ENCODE measurements at regions not wholly inside any gene's neighbourhood (a gene's known extent, or its start where the extent isn't known, plus 50 kb on each side); places are given as distances from the start of the nearest gene placed in this dataset.

DNA sequence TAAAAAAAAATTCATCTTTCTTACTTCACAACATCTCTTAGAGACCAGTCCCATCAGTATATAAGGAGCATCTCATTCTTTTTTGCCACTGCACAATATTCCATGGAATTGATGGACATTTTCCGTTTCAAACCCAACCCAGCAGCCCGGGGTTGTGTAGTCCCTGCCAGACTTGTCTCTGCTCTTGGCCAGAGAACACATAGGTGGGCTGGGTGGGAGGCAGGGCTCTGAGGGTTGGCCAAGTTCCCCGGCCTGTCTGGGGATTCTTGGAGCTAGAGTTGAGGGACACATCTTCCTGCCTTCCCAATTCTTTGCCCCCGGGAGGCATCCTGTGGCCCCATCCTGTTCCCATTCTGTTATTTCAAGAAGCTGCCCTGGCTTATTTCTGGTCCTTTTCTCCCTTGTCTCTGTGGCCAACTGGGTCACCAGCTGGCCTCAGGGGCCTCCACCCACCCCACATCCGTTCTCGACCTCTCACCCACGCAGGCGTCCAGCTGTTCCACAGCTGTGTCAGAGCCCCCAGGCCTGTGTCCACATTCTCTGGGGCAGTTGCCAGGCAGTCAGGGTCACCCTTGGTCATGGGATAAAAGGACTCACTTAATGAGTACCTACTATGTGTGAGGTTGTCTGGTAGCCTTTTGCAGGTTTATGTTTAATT lies 52.0 kb upstream of the CCDC63 start:
- DNase-seq, result no peak

DNA sequence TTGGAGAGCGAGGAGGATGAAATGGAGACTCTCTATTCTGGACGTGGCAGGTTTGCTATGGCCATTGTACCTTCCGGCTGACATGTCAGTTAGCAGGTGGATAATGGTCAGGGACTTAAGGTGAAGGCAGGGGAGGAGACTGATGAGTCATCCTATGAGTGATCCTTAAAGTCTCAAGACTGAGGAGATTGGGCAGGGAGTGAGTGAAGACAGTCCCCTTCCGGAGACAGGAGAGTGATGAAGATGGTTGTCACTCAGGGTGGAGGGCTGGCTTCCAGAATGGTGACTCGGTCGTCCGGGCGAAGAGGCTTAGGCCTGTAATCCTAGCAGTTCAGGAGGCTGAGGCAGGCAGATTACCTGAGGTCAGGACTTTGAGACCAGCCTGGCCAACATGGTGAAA lies 49.8 kb upstream of the CCDC63 start:
- peak; percentile 71 for DNase-seq
